GM23338 (cell line): ENCODE measurements at regions not wholly inside any gene's neighbourhood (a gene's known extent, or its start where the extent isn't known, plus 50 kb on each side); places are given as distances from the start of the nearest gene placed in this dataset.

Experiments used
- ATAC-seq: fragments of 200-7000 bp; cut with Tn5 transposase; 3 replicates; pipeline ENCODE4 v1.9.1; 2020
- DNase-seq: peaks from one replicate; pipeline ENCODE4 v3.0.0-alpha.2; 2015; ENCODE audit warnings: low spot score
- H2AFZ ChIP-seq: fragments of 200-600 bp; sonication (generic); 2 replicates; pipeline ENCODE4 v1.8.0; 2016; ENCODE audit warnings: antibody characterized with exemption, mild to moderate bottlenecking, moderate library complexity
- H3F3A ChIP-seq: fragments of 200-600 bp; sonication (generic); replicated peaks from 2 replicates; pipeline ENCODE4 v1.8.0; 2017; ENCODE audit warnings: antibody characterized with exemption, mixed run types, low read depth
- H3K27ac ChIP-seq: fragments of 200-600 bp; sonication (generic); 2 replicates; pipeline ENCODE4 v1.6.1; 2016; ENCODE audit warnings: low read depth
- H3K27me3 ChIP-seq: fragments of 200-600 bp; sonication (generic); 2 replicates; pipeline ENCODE4 v1.8.0; 2016; ENCODE audit warnings: mild to moderate bottlenecking, mixed run types, moderate library complexity; ENCODE audit not compliant: insufficient read depth
- H3K36me3 ChIP-seq: fragments of 200-600 bp; sonication (generic); 2 replicates; pipeline ENCODE4 v1.8.0; 2016; ENCODE audit warnings: mild to moderate bottlenecking; ENCODE audit not compliant: insufficient read depth
- H3K4me1 ChIP-seq: fragments of 200-600 bp; sonication (generic); 2 replicates; pipeline ENCODE4 v1.8.0; 2016; ENCODE audit warnings: mild to moderate bottlenecking, moderate library complexity; ENCODE audit not compliant: insufficient read depth
- H3K4me2 ChIP-seq: fragments of 200-600 bp; sonication (generic); 2 replicates; pipeline ENCODE4 v1.7.1; 2017; ENCODE audit warnings: mixed run types
- H3K4me3 ChIP-seq: fragments of 200-600 bp; sonication (generic); 2 replicates; pipeline ENCODE4 v1.6.1; 2016; ENCODE audit warnings: mixed run types
- H3K79me2 ChIP-seq: fragments of 200-600 bp; sonication (generic); replicated peaks from 2 replicates; pipeline ENCODE4 v1.8.0; 2017; ENCODE audit warnings: mild to moderate bottlenecking; ENCODE audit not compliant: insufficient read depth
- H3K9me2 ChIP-seq: fragments of 200-600 bp; sonication (generic); 2 replicates; pipeline ENCODE4 v1.8.0; 2017; ENCODE audit not compliant: insufficient read depth
- H4K20me1 ChIP-seq: fragments of 200-600 bp; sonication (generic); replicated peaks from 2 replicates; pipeline ENCODE4 v1.8.0; 2017; ENCODE audit warnings: mild to moderate bottlenecking; ENCODE audit not compliant: insufficient read depth
- H3K27ac Mint-ChIP-seq: 2 replicates; pipeline ENCODE4 v1.8.0; 2020; ENCODE audit warnings: inconsistent platforms, mild to moderate bottlenecking, moderate library complexity, mixed read lengths
- H3K27me3 Mint-ChIP-seq: 3 replicates; pipeline ENCODE4 v1.8.0; 2022; ENCODE audit warnings: low read depth, mild to moderate bottlenecking, moderate library complexity, mixed read lengths, inconsistent platforms; ENCODE audit not compliant: insufficient read depth, poor library complexity
- H3K36me3 Mint-ChIP-seq: 3 replicates; pipeline ENCODE4 v1.8.0; 2021; ENCODE audit warnings: low read depth, mild to moderate bottlenecking, inconsistent platforms, moderate library complexity, mixed read lengths
- H3K4me1 Mint-ChIP-seq: 3 replicates; pipeline ENCODE4 v1.8.0; 2020; ENCODE audit warnings: mild to moderate bottlenecking, inconsistent platforms, mixed read lengths
- H3K4me3 Mint-ChIP-seq: 3 replicates; pipeline ENCODE4 v1.8.0; 2021; ENCODE audit warnings: moderate library complexity, mild to moderate bottlenecking, inconsistent platforms, mixed read lengths
- H3K9me3 Mint-ChIP-seq: 3 replicates; pipeline ENCODE4 v1.8.0; 2020; ENCODE audit warnings: moderate library complexity, mild to moderate bottlenecking, inconsistent platforms, mixed read lengths
- CTCF ChIP-seq, 2 experiments: fragments of 200-600 bp in 1 of 2; sonication (generic) in 1 of 2; conservative IDR thresholded peaks; 2 replicates each; pipeline versions ENCODE4 v1.5.1 to v1.6.1; 2016 to 2017; ENCODE audit warnings: antibody characterized with exemption in 2 of 2, low read depth in 2 of 2, mild to moderate bottlenecking in 2 of 2, moderate library complexity in 1 of 2
- JUNB ChIP-seq: IDR thresholded peaks from one replicate; pipeline ENCODE4 v1.6.1; 2016; ENCODE audit warnings: antibody characterized with exemption; ENCODE audit not compliant: unreplicated experiment
- ZNF114 ChIP-seq: fragments of 250-450 bp; sonication (Bioruptor Pico); IDR thresholded peaks from 2 replicates; pipeline ENCODE4 v1.5.0; 2020; ENCODE audit warnings: mild to moderate bottlenecking, moderate library complexity
- ZNF331 ChIP-seq: fragments of 250-450 bp; sonication (Bioruptor Pico); IDR thresholded peaks from 2 replicates; pipeline ENCODE4 v1.5.0; 2020; ENCODE audit warnings: low read depth, mild to moderate bottlenecking, moderate library complexity
- ZNF462 ChIP-seq: fragments of 250-450 bp; sonication (Bioruptor Pico); IDR thresholded peaks from 2 replicates; pipeline ENCODE4 v1.5.0; 2020; ENCODE audit warnings: mild to moderate bottlenecking, moderate library complexity

GRCh38 chr10:21313691-21314090 lies 211.8 kb downstream of the SKIDA1 start (continued):
- TF ChIP-seq ZNF462 (no peak), JUNB (no peak)

- Histone ChIP-seq H3F3A (peaks cover 11% of the 10 kb centered on the region; the same call in 1 of the 2 replicates), H3K79me2 (no peaks in the 10 kb centered on the region), H3K27ac (no peak overlapping the region), H2AFZ (no peak overlapping the region), H3K4me1 (peaks cover 39% of the 10 kb centered on the region), H3K4me3 (no peak overlapping the region), H3K27me3 (no peaks in the 10 kb centered on the region), H3K36me3 (no peaks in the 10 kb centered on the region), H3K4me2 (no peak overlapping the region), H4K20me1 (no peaks in the 10 kb centered on the region), H3K9me2 (0 out of 2 replicates have a peak, but pooled peaks cover 6% of the 10 kb centered on the region)
- no peak overlapping the region for H3K27ac Mint-ChIP-seq
- H3K9me3 Mint-ChIP-seq: no peaks in the 10 kb centered on the region
- H3K36me3 Mint-ChIP-seq: no peaks in the 10 kb centered on the region
- peaks cover 9% of the 10 kb centered on the region for H3K27me3 Mint-ChIP-seq
- DNase-seq (no peak), ATAC-seq (no peak)
- H3K4me1 Mint-ChIP-seq: peaks cover 33% of the 10 kb centered on the region
- TF ChIP-seq ZNF331 (CRISPR knock-in tag) (no peak), ZNF114 (CRISPR knock-in tag) (no peak), CTCF (conservative IDR thresholded peaks at IDR 0.05; ENCODE audit: low read depth in 2 of 2) (no peak)
- no peak overlapping the region for H3K4me3 Mint-ChIP-seq
Measured at GRCh38 chr10:21311426-21311825, 214.1 kb downstream of the SKIDA1 start.
